SK-N-SH (cell line): ENCODE measurements at regions not wholly inside any gene's neighbourhood (a gene's known extent, or its start where the extent isn't known, plus 50 kb on each side); places are given as distances from the start of the nearest gene placed in this dataset.

ENCODE experiments used
- CTCF ChIA-PET: fragments of 300-600, 350-600 bp; formaldehyde crosslinking; extraction: SDS; loops from one replicate; lab custom pipeline; 2021; lab: Yijun Ruan, JAX
- POLR2A ChIA-PET: fragments of 350-600 bp; sonication (Branson Sonifier 250); formaldehyde crosslinking; extraction: SDS; loops from one replicate; lab custom pipeline; 2020; ENCODE audit warnings: antibody characterized with exemption, inconsistent platforms; lab: Yijun Ruan, JAX
- DNase-seq: peaks from one replicate; pipeline ENCODE4 v3.0.0; 2012
- H2AFZ ChIP-seq: fragments of 200-600 bp; sonication (generic); 2 replicates; pipeline ENCODE4 v1.8.1; 2016; ENCODE audit warnings: antibody characterized with exemption, mild to moderate bottlenecking, low read depth
- H3F3A ChIP-seq: fragments of 200-600 bp; sonication (generic); replicated peaks from 2 replicates; pipeline ENCODE3; 2016; ENCODE audit warnings: antibody characterized with exemption, mild to moderate bottlenecking; ENCODE audit not compliant: insufficient read depth
- H3K27ac ChIP-seq, 2 experiments: fragments of 200-500 bp in 1 of 2; fragments of 200-600 bp in 1 of 2; sonication (Bioruptor generic) in 1 of 2; sonication (generic), shearing (Covaris generic) in 1 of 2; 2 replicates each; pipeline versions ENCODE4 v1.5.1 to v1.6.1; 2014 to 2016; ENCODE audit warnings: low read depth in 2 of 2, inconsistent platforms in 1 of 2, low read length in 1 of 2, mild to moderate bottlenecking in 1 of 2, mixed read lengths in 1 of 2
- H3K27me3 ChIP-seq: fragments of 200-600 bp; sonication (generic), shearing (Covaris generic); 2 replicates; pipeline ENCODE4 v1.6.1; 2016; ENCODE audit warnings: mixed run types; ENCODE audit not compliant: insufficient read depth
- H3K36me3 ChIP-seq, 2 experiments: fragments of 200-500 bp in 1 of 2; fragments of 200-600 bp in 1 of 2; sonication (Bioruptor generic) in 1 of 2; sonication (generic) in 1 of 2; replicated peaks in 1 of 2; 2 replicates each; pipeline versions ENCODE3 to v1.5.1; 2014 to 2016; ENCODE audit warnings: low read length in 1 of 2, mild to moderate bottlenecking in 1 of 2; ENCODE audit not compliant: insufficient read depth in 2 of 2, control insufficient read depth in 1 of 2
- H3K4me1 ChIP-seq, 2 experiments: fragments of 200-500 bp in 1 of 2; fragments of 200-600 bp in 1 of 2; sonication (Bioruptor generic) in 1 of 2; sonication (generic), shearing (Covaris generic) in 1 of 2; 2 replicates each; pipeline versions ENCODE4 v1.5.1 to v1.6.1; 2014 to 2016; ENCODE audit warnings: low read depth in 1 of 2, low read length in 1 of 2, mixed run types in 1 of 2; ENCODE audit not compliant: insufficient read depth in 2 of 2, control insufficient read depth in 1 of 2
- H3K4me2 ChIP-seq: fragments of 200-600 bp; sonication (generic), shearing (Covaris generic); 2 replicates; pipeline ENCODE4 v1.6.1; 2017; ENCODE audit warnings: mixed run types
- H3K4me3 ChIP-seq, 2 experiments: fragments of 200-500 bp in 1 of 2; fragments of 200-600 bp in 1 of 2; sonication (Bioruptor generic) in 1 of 2; sonication (generic), shearing (Covaris generic) in 1 of 2; 2 replicates each; pipeline versions ENCODE4 v1.5.1 to v1.8.1; 2014 to 2016; ENCODE audit warnings: low read depth in 2 of 2, inconsistent platforms in 1 of 2, low read length in 1 of 2, mild to moderate bottlenecking in 1 of 2, mixed read lengths in 1 of 2, moderate library complexity in 1 of 2
- H3K79me2 ChIP-seq: fragments of 200-600 bp; sonication (generic); 2 replicates; pipeline ENCODE4 v1.8.1; 2017; ENCODE audit warnings: mild to moderate bottlenecking; ENCODE audit not compliant: insufficient read depth
- H3K9ac ChIP-seq: fragments of 200-600 bp; sonication (generic); 2 replicates; pipeline ENCODE4 v1.6.1; 2017; ENCODE audit warnings: mixed run types
- H3K9me2 ChIP-seq: fragments of 200-600 bp; sonication (generic); 2 replicates; pipeline ENCODE4 v1.6.1; 2017; ENCODE audit warnings: mixed run types
- H3K9me3 ChIP-seq: fragments of 200-600 bp; sonication (generic); 2 replicates; pipeline ENCODE4 v1.6.1; 2017; ENCODE audit warnings: mixed run types, mild to moderate bottlenecking, moderate library complexity
- H4K20me1 ChIP-seq: fragments of 200-600 bp; sonication (generic); 2 replicates; pipeline ENCODE4 v1.6.1; 2017; ENCODE audit warnings: mild to moderate bottlenecking, mixed run types; ENCODE audit not compliant: insufficient read depth
- ELF1 ChIP-seq: IDR thresholded peaks from 2 replicates; pipeline ENCODE4 v1.4.0; 2012
- EZH2phosphoT487 ChIP-seq: fragments of 200-600 bp; sonication (generic); IDR thresholded peaks from 2 replicates; pipeline ENCODE4 v1.6.1; 2017; ENCODE audit warnings: low read depth, mixed run types, mild to moderate bottlenecking, antibody characterized with exemption, moderate library complexity, borderline replicate concordance
- FOSL2 ChIP-seq: IDR thresholded peaks from 2 replicates; pipeline ENCODE4 v1.4.0; 2012; ENCODE audit warnings: low read depth, mild to moderate bottlenecking, moderate library complexity, borderline replicate concordance
- FOXJ3 ChIP-seq: sonication (generic); formaldehyde crosslinking; IDR thresholded peaks from 2 replicates; pipeline ENCODE4 v1.5.1; 2020; ENCODE audit warnings: mild to moderate bottlenecking, missing genetic modification reagents
- GABPA ChIP-seq: IDR thresholded peaks from 2 replicates; pipeline ENCODE4 v1.4.0; 2012; ENCODE audit warnings: low read depth, mild to moderate bottlenecking
- JUND ChIP-seq: IDR thresholded peaks from 2 replicates; pipeline ENCODE4 v1.4.0; 2012
- MEF2A ChIP-seq: IDR thresholded peaks from 2 replicates; pipeline ENCODE4 v1.4.0; 2012; ENCODE audit warnings: low read depth, borderline replicate concordance
- MXI1 ChIP-seq: IDR thresholded peaks from 2 replicates; pipeline ENCODE4 v1.6.1; 2012; ENCODE audit warnings: mild to moderate bottlenecking, low read depth, low read length, improper control_type of control experiment
- NFIC ChIP-seq: IDR thresholded peaks from 2 replicates; pipeline ENCODE4 v1.4.0; 2012; ENCODE audit warnings: borderline replicate concordance
- NRF1 ChIP-seq: IDR thresholded peaks from 2 replicates; pipeline ENCODE4 v1.6.1; 2012; ENCODE audit warnings: low read depth, mild to moderate bottlenecking, low read length
- POLR2AphosphoS5 ChIP-seq: IDR thresholded peaks from 2 replicates; pipeline ENCODE4 v1.6.1; 2012; ENCODE audit warnings: low read depth, low read length
- RCOR1 ChIP-seq: fragments of 150-350 bp; IDR thresholded peaks from 2 replicates; pipeline ENCODE4 v1.6.1; 2017; ENCODE audit warnings: antibody characterized with exemption, low read length
- RFX5 ChIP-seq: IDR thresholded peaks from 2 replicates; pipeline ENCODE4 v1.6.1; 2012; ENCODE audit warnings: mild to moderate bottlenecking, improper control_type of control experiment, low read length
- SIN3A ChIP-seq: IDR thresholded peaks from 2 replicates; pipeline ENCODE4 v1.6.1; 2012; ENCODE audit warnings: low read depth, mild to moderate bottlenecking, low read length, moderate library complexity, borderline replicate concordance
- TAF1 ChIP-seq: IDR thresholded peaks from 2 replicates; pipeline ENCODE4 v1.6.1; 2012; ENCODE audit warnings: low read depth, mild to moderate bottlenecking, low read length, moderate library complexity, borderline replicate concordance
- TEAD4 ChIP-seq: IDR thresholded peaks from 2 replicates; pipeline ENCODE4 v1.4.0; 2012; ENCODE audit warnings: mild to moderate bottlenecking, borderline replicate concordance; ENCODE audit not compliant: insufficient read depth
- WGBS: methylation state at CpG from one replicate; pipeline ENCODE4 v1.1.6; 2017; ENCODE audit warnings: low lambda C conversion rate; 5-methylcytosine and 5-hydroxymethylcytosine counted together
- TF ChIP-seq, protein P1 (sequence below): IDR thresholded peaks from 2 replicates; pipeline ENCODE4 v1.4.0; 2012; ENCODE audit warnings: low read depth
- TF ChIP-seq, protein P2 (sequence below): fragments of 200-600 bp; sonication (generic); IDR thresholded peaks from 2 replicates; pipeline ENCODE4 v1.6.1; 2017; ENCODE audit warnings: antibody characterized with exemption, mild to moderate bottlenecking, moderate library complexity
- TF ChIP-seq, protein P3 (sequence below): IDR thresholded peaks from 2 replicates; pipeline ENCODE4 v1.6.1; 2012; ENCODE audit warnings: mild to moderate bottlenecking, low read depth, low read length, moderate library complexity
- TF ChIP-seq, protein P4 (sequence below): IDR thresholded peaks from 2 replicates; pipeline ENCODE4; 2012

- H3K9me2 ChIP-seq, result no peaks in the 10 kb centered on the region
- H3K79me2 ChIP-seq, result no peaks in the 10 kb centered on the region
- CTCF ChIA-PET, result interaction anchor here (0.7 to 1.2 kb wide), 3 partner anchors 20 to 184 kb away, joined by 3 to 5 read pairs (median 3); no protein-coding TSS in a partner anchor
- H4K20me1 ChIP-seq, result no peaks in the 10 kb centered on the region
- no peak overlapping the region for H3K9ac ChIP-seq
- peaks cover 11% of the 10 kb centered on the region; the same call in 1 of the 2 replicates for H3K27me3 ChIP-seq
- no peaks in the 10 kb centered on the region for H3F3A ChIP-seq
- H3K27ac ChIP-seq, result no peak overlapping the region
- no peak for DNase-seq
- H3K4me1 ChIP-seq, result no peaks in the 10 kb centered on the region; a peak in 1 of 4 replicates
- TF ChIP-seq SIN3A (no peak), NFIC (no peak), FOXJ3 (no peak), TEAD4 (no peak), NRF1 (no peak)
- TF ChIP-seq, all 33 proteins: peak for 0
- no peak overlapping the region for H2AFZ ChIP-seq
- POLR2A ChIA-PET, result no interaction called here
- H3K36me3 ChIP-seq, result no peaks in the 10 kb centered on the region
- H3K4me2 ChIP-seq, result no peak overlapping the region
- H3K4me3 ChIP-seq, result no peak overlapping the region
- 29% methylated on average over 5 of the region's 5 CpGs for WGBS
- H3K9me3 ChIP-seq, result no peaks in the 10 kb centered on the region
Measured at GRCh38 chr11:64469288-64469687, 86.5 kb upstream of the SLC22A11 start.

GRCh38 chr11:64472593-64473455 is 82.9 kb upstream of the SLC22A11 start:
- no peaks in the 10 kb centered on the region for H4K20me1 ChIP-seq
- CTCF ChIA-PET, result interaction anchor here (1.2 to 1.6 kb wide), 2 partner anchors 17 to 24 kb away, joined by 3 to 4 read pairs; no protein-coding TSS in a partner anchor
- POLR2A ChIA-PET, result no interaction called here
- H3F3A ChIP-seq, result no peaks in the 10 kb centered on the region
- H3K9me2 ChIP-seq, result no peaks in the 10 kb centered on the region
- H3K4me2 ChIP-seq, result no peak overlapping the region
- no peak overlapping the region for H3K9ac ChIP-seq
- no peak overlapping the region for H3K4me3 ChIP-seq
- H2AFZ ChIP-seq, result no peak overlapping the region
- no peaks in the 10 kb centered on the region for H3K36me3 ChIP-seq
- H3K9me3 ChIP-seq, result no peaks in the 10 kb centered on the region
- TF ChIP-seq RFX5, result no peak
- TF ChIP-seq MEF2A, result no peak
- TF ChIP-seq, protein P1, sequence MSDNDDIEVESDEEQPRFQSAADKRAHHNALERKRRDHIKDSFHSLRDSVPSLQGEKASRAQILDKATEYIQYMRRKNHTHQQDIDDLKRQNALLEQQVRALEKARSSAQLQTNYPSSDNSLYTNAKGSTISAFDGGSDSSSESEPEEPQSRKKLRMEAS, result no peak
- no peak for TF ChIP-seq TEAD4
- TF ChIP-seq, protein P2, sequence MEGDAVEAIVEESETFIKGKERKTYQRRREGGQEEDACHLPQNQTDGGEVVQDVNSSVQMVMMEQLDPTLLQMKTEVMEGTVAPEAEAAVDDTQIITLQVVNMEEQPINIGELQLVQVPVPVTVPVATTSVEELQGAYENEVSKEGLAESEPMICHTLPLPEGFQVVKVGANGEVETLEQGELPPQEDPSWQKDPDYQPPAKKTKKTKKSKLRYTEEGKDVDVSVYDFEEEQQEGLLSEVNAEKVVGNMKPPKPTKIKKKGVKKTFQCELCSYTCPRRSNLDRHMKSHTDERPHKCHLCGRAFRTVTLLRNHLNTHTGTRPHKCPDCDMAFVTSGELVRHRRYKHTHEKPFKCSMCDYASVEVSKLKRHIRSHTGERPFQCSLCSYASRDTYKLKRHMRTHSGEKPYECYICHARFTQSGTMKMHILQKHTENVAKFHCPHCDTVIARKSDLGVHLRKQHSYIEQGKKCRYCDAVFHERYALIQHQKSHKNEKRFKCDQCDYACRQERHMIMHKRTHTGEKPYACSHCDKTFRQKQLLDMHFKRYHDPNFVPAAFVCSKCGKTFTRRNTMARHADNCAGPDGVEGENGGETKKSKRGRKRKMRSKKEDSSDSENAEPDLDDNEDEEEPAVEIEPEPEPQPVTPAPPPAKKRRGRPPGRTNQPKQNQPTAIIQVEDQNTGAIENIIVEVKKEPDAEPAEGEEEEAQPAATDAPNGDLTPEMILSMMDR, result no peak
- TF ChIP-seq ELF1, result no peak
- TF ChIP-seq MXI1, result no peak
- no peak for TF ChIP-seq GABPA
- TF ChIP-seq POLR2AphosphoS5, result no peak
- no peak for TF ChIP-seq RCOR1
- TF ChIP-seq FOXJ3, result no peak
- TF ChIP-seq, protein P3, sequence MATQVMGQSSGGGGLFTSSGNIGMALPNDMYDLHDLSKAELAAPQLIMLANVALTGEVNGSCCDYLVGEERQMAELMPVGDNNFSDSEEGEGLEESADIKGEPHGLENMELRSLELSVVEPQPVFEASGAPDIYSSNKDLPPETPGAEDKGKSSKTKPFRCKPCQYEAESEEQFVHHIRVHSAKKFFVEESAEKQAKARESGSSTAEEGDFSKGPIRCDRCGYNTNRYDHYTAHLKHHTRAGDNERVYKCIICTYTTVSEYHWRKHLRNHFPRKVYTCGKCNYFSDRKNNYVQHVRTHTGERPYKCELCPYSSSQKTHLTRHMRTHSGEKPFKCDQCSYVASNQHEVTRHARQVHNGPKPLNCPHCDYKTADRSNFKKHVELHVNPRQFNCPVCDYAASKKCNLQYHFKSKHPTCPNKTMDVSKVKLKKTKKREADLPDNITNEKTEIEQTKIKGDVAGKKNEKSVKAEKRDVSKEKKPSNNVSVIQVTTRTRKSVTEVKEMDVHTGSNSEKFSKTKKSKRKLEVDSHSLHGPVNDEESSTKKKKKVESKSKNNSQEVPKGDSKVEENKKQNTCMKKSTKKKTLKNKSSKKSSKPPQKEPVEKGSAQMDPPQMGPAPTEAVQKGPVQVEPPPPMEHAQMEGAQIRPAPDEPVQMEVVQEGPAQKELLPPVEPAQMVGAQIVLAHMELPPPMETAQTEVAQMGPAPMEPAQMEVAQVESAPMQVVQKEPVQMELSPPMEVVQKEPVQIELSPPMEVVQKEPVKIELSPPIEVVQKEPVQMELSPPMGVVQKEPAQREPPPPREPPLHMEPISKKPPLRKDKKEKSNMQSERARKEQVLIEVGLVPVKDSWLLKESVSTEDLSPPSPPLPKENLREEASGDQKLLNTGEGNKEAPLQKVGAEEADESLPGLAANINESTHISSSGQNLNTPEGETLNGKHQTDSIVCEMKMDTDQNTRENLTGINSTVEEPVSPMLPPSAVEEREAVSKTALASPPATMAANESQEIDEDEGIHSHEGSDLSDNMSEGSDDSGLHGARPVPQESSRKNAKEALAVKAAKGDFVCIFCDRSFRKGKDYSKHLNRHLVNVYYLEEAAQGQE, result no peak
- TF ChIP-seq, protein P4, sequence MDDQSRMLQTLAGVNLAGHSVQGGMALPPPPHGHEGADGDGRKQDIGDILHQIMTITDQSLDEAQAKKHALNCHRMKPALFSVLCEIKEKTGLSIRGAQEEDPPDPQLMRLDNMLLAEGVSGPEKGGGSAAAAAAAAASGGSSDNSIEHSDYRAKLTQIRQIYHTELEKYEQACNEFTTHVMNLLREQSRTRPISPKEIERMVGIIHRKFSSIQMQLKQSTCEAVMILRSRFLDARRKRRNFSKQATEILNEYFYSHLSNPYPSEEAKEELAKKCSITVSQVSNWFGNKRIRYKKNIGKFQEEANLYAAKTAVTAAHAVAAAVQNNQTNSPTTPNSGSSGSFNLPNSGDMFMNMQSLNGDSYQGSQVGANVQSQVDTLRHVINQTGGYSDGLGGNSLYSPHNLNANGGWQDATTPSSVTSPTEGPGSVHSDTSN, result no peak
- no peak for TF ChIP-seq TAF1
- no peak for TF ChIP-seq JUND
- TF ChIP-seq EZH2phosphoT487, result no peak
- no peak for TF ChIP-seq NRF1
- TF ChIP-seq FOSL2, result no peak
- no peak for DNase-seq
- H3K4me1 ChIP-seq, result no peaks in the 10 kb centered on the region; a peak in 1 of 4 replicates
- WGBS, result 49% methylated on average over 10 of the region's 10 CpGs
- H3K27ac ChIP-seq, result no peak overlapping the region
- H3K79me2 ChIP-seq, result no peaks in the 10 kb centered on the region
- 0 out of 2 replicates have a peak, but pooled peaks cover 11% of the 10 kb centered on the region for H3K27me3 ChIP-seq
